Vagina (tissue), 2 donors: ENCODE measurements at regions not wholly inside any gene's neighbourhood (a gene's known extent, or its start where the extent isn't known, plus 50 kb on each side); places are given as distances from the start of the nearest gene placed in this dataset.

ENCODE experiments used
- CTCF ChIP-seq, 3 experiments: fragments of 450-650 bp in 2 of 3; fragments of 200-600 bp in 1 of 3; sonication (generic) in 1 of 3; IDR thresholded peaks; one replicate each; pipeline ENCODE4 v1.5.1; 2017 to 2019; ENCODE audit warnings: antibody characterized with exemption in 3 of 3, mild to moderate bottlenecking in 2 of 3, moderate library complexity in 2 of 3
- POLR2AphosphoS5 ChIP-seq, 2 donors: sonication (generic); formaldehyde crosslinking; IDR thresholded peaks; one replicate each; pipeline ENCODE4 v1.9.0; 2017; ENCODE audit warnings: antibody characterized with exemption in 2 of 2, mild to moderate bottlenecking in 2 of 2, low read depth in 1 of 2; ENCODE audit not compliant: insufficient read depth in 1 of 2

- TF ChIP-seq POLR2AphosphoS5 (IDR thresholded peaks at IDR 0.05; ENCODE audit: insufficient read depth in 1 of 2, low read depth in 1 of 2): no peak
- no peak for TF ChIP-seq CTCF (IDR thresholded peaks at IDR 0.05)
These were observed 58.3 kb upstream of the PPARA start for GRCh38 chr22:46092011-46092410.
